ENCODE measurements at regions not wholly inside any gene's neighbourhood (a gene's known extent, or its start where the extent isn't known, plus 50 kb on each side); places are given as distances from the start of the nearest gene placed in this dataset.

GRCh38 chr3:150349314-150350097 lies 58.6 kb upstream of the TSC22D2 start:
- POLR2A ChIA-PET, result no interaction called here
- no peak overlapping the region for H2AFZ ChIP-seq (ENCODE audit: control insufficient read depth, low read depth, low read length)

More at GRCh38 chr3:150349314-150350097, 58.6 kb upstream of the TSC22D2 start:
- H3K79me2 ChIP-seq (ENCODE audit: control insufficient read depth, insufficient read depth, low read length), result no peaks in the 10 kb centered on the region
- no peak overlapping the region for H3K27ac ChIP-seq (ENCODE audit: control insufficient read depth, insufficient read depth)
- ATAC-seq, result no peak
- no peak overlapping the region for H3K9ac ChIP-seq (ENCODE audit: control insufficient read depth, insufficient read depth, low read length)
- WGBS (ENCODE audit: insufficient coverage, insufficient replicate concordance, low lambda C conversion rate, missing lambda C conversion rate), result 68% methylated on average over 7 of the region's 7 CpGs
- no peak overlapping the region for H3K4me2 ChIP-seq (ENCODE audit: control insufficient read depth, insufficient read depth)
- H3K4me1 ChIP-seq (ENCODE audit: control insufficient read depth, insufficient read depth, low read length), result no peaks in the 10 kb centered on the region
- in situ Hi-C loops (cut with MboI) (no loop called here), intact Hi-C loops (cut with micrococcal nuclease; ENCODE audit: unreplicated experiment) (loop anchor here (10.0 kb wide), 1 partner anchor 1195 kb away; no protein-coding TSS in a partner anchor)
- no peak overlapping the region for H3K4me3 ChIP-seq
- H3K36me3 ChIP-seq (ENCODE audit: control insufficient read depth in 2 of 2, insufficient read depth in 2 of 2, low read length in 1 of 2), result no peaks in the 10 kb centered on the region
- no TSS peak for BruUV-seq (replicated peaks)
- TF ChIP-seq RUNX3 (IDR thresholded peaks at IDR 0.05; ENCODE audit: low read length) (no peak), ZNF384 (IDR thresholded peaks at IDR 0.05; ENCODE audit: borderline replicate concordance, low read depth, low read length) (no peak), POU2F2 (IDR thresholded peaks at IDR 0.05; ENCODE audit: borderline replicate concordance, low read depth, low read length) (no peak), MTA3 (IDR thresholded peaks at IDR 0.05; ENCODE audit: borderline replicate concordance, low read length) (no peak), SREBF2 (IDR thresholded peaks at IDR 0.05; ENCODE audit: low read length) (no peak), CREM (IDR thresholded peaks at IDR 0.05; ENCODE audit: low read depth) (no peak), YY1 (IDR thresholded peaks at IDR 0.05; ENCODE audit: low read depth, low read length) (no peak), FOS (IDR thresholded peaks at IDR 0.05; ENCODE audit: borderline replicate concordance, extremely low read depth, insufficient read length) (no peak), SKIL (IDR thresholded peaks at IDR 0.05; ENCODE audit: low read depth, poor library complexity, severe bottlenecking) (no peak), NFYB (IDR thresholded peaks at IDR 0.05; ENCODE audit: insufficient read depth, low read depth, low read length) (no peak), BCL11A (IDR thresholded peaks at IDR 0.05; ENCODE audit: low read depth, low read length) (no peak), ZNF207 (IDR thresholded peaks at IDR 0.05; ENCODE audit: borderline replicate concordance) (no peak), LARP7 (IDR thresholded peaks at IDR 0.05) (no peak), ZNF217 (IDR thresholded peaks at IDR 0.05) (no peak), CBFB (IDR thresholded peaks at IDR 0.05; ENCODE audit: low read depth) (no peak), NFIC (IDR thresholded peaks at IDR 0.05; ENCODE audit: low read depth, low read length) (no peak), ETV6 (conservative IDR thresholded peaks at IDR 0.05 in 1 of 2, IDR thresholded peaks at IDR 0.05 in 1 of 2; ENCODE audit: borderline replicate concordance in 1 of 2, low read depth in 1 of 2) (no peak), HSF1 (IDR thresholded peaks at IDR 0.05; ENCODE audit: low read depth, low read length) (no peak), KLF5 (IDR thresholded peaks at IDR 0.05; ENCODE audit: partially characterized antibody) (no peak)
- H3K27me3 ChIP-seq (replicated peaks in 1 of 2; ENCODE audit: control insufficient read depth in 2 of 2, insufficient read depth in 2 of 2, low read length in 1 of 2), result no peaks in the 10 kb centered on the region; a peak in 1 of 4 replicates
- ChIA-PET RAD21 (ENCODE audit: unreplicated experiment) (interaction anchor here (0.9 to 1.0 kb wide), 2 partner anchors 53 to 70 kb away, joined by 3 read pairs; no protein-coding TSS in a partner anchor), CTCF (interaction anchor here (0.9 to 1.0 kb wide), 3 partner anchors 12 to 62 kb away, joined by 3 to 4 read pairs (median 4); no protein-coding TSS in a partner anchor), SMC1A (ENCODE audit: uncharacterized antibody, unreplicated experiment) (interaction anchor here (1.0 to 2.2 kb wide), 5 partner anchors 11 to 145 kb away, joined by 3 to 9 read pairs (median 5); no protein-coding TSS in a partner anchor)
- no peak for DNase-seq (ENCODE audit: low read depth, low spot score)
- FAIRE-seq, result no peak
- H4K20me1 ChIP-seq (ENCODE audit: control insufficient read depth, insufficient read depth), result no peaks in the 10 kb centered on the region
- no peaks in the 10 kb centered on the region for H3K9me3 ChIP-seq (replicated peaks; ENCODE audit: control insufficient read depth, insufficient read depth, low read length)
